Activated CD4-positive, alpha-beta memory T cell treated with anti-CD3 and anti-CD28 coated beads, Interleukin-2, amount 10 ng/mL, durations not matched to agents 7 days and 5 days (primary cell): ENCODE measurements at regions not wholly inside any gene's neighbourhood (a gene's known extent, or its start where the extent isn't known, plus 50 kb on each side); places are given as distances from the start of the nearest gene placed in this dataset.

Experiments used
- CTCF ChIA-PET: fragments of 350-600 bp; sonication (Branson Sonifier 250); formaldehyde crosslinking; loops from one replicate; lab custom pipeline; 2021; ENCODE audit warnings: antibody characterized with exemption, inconsistent platforms; lab: Charles Lee
- POLR2A ChIA-PET: fragments of 350-600 bp; sonication (Branson Sonifier 250); formaldehyde crosslinking; loops from one replicate; lab custom pipeline; 2021; ENCODE audit warnings: antibody characterized with exemption; lab: Charles Lee
- DNase-seq: peaks from one replicate; pipeline ENCODE4 v3.0.0-alpha.2; 2020
- H3K27ac Mint-ChIP-seq: one replicate; pipeline ENCODE4 v1.8.0; 2021; ENCODE audit warnings: mild to moderate bottlenecking, mixed read lengths
- H3K27me3 Mint-ChIP-seq: one replicate; pipeline ENCODE4 v1.8.0; 2021; ENCODE audit warnings: mixed read lengths
- H3K36me3 Mint-ChIP-seq: one replicate; pipeline ENCODE4 v1.8.0; 2021; ENCODE audit warnings: low read depth, mixed read lengths
- H3K4me1 Mint-ChIP-seq: one replicate; pipeline ENCODE4 v1.8.0; 2021; ENCODE audit warnings: mixed read lengths
- H3K4me3 Mint-ChIP-seq: one replicate; pipeline ENCODE4 v1.8.0; 2021; ENCODE audit warnings: mild to moderate bottlenecking, mixed read lengths
- H3K9me3 Mint-ChIP-seq: one replicate; pipeline ENCODE4 v1.8.0; 2021; ENCODE audit warnings: mixed read lengths

GRCh38 chr19:31427857-31428256, 78.6 kb upstream of the TSHZ3 start:
- H3K4me1 Mint-ChIP-seq: no peaks in the 10 kb centered on the region
- POLR2A ChIA-PET: no interaction called here
- no peaks in the 10 kb centered on the region for H3K27me3 Mint-ChIP-seq
- CTCF ChIA-PET: no interaction called here
- no peaks in the 10 kb centered on the region for H3K9me3 Mint-ChIP-seq
- H3K36me3 Mint-ChIP-seq: no peaks in the 10 kb centered on the region
- H3K4me3 Mint-ChIP-seq: no peak overlapping the region
- H3K27ac Mint-ChIP-seq: no peak overlapping the region
- DNase-seq: no peak

- ChIA-PET POLR2A (no interaction called here), CTCF (no interaction called here)
- Mint-ChIP-seq H3K36me3 (no peaks in the 10 kb centered on the region), H3K9me3 (peaks cover 3% of the 10 kb centered on the region), H3K4me1 (no peaks in the 10 kb centered on the region), H3K27me3 (no peaks in the 10 kb centered on the region), H3K27ac (no peak overlapping the region), H3K4me3 (no peak overlapping the region)
- no peak for DNase-seq
Measured at GRCh38 chr19:31430381-31430780, 81.1 kb upstream of the TSHZ3 start.

- ChIA-PET POLR2A (no interaction called here), CTCF (no interaction called here)
- H3K27ac Mint-ChIP-seq: no peak overlapping the region
- H3K36me3 Mint-ChIP-seq: no peaks in the 10 kb centered on the region
- H3K9me3 Mint-ChIP-seq: peaks cover 7% of the 10 kb centered on the region
- no peak overlapping the region for H3K4me3 Mint-ChIP-seq
- H3K27me3 Mint-ChIP-seq: no peaks in the 10 kb centered on the region
- no peak for DNase-seq
- H3K4me1 Mint-ChIP-seq: no peaks in the 10 kb centered on the region
Measured at GRCh38 chr19:31432201-31432810, 83.1 kb upstream of the TSHZ3 start.

- H3K36me3 Mint-ChIP-seq: no peaks in the 10 kb centered on the region
- CTCF ChIA-PET: no interaction called here
- peaks cover 7% of the 10 kb centered on the region for H3K9me3 Mint-ChIP-seq
- no peaks in the 10 kb centered on the region for H3K4me1 Mint-ChIP-seq
- POLR2A ChIA-PET: no interaction called here
- no peak overlapping the region for H3K4me3 Mint-ChIP-seq
- no peak overlapping the region for H3K27ac Mint-ChIP-seq
- no peak for DNase-seq
- H3K27me3 Mint-ChIP-seq: no peaks in the 10 kb centered on the region
Measured at GRCh38 chr19:31436121-31436776, 87.0 kb upstream of the TSHZ3 start.

GRCh38 chr19:31438401-31439269, 89.4 kb upstream of the TSHZ3 start:
- H3K4me3 Mint-ChIP-seq: no peak overlapping the region
- H3K4me1 Mint-ChIP-seq: no peaks in the 10 kb centered on the region
- H3K27me3 Mint-ChIP-seq: no peaks in the 10 kb centered on the region
- CTCF ChIA-PET: no interaction called here
- H3K9me3 Mint-ChIP-seq: peaks cover 7% of the 10 kb centered on the region
- no peak overlapping the region for H3K27ac Mint-ChIP-seq
- no peaks in the 10 kb centered on the region for H3K36me3 Mint-ChIP-seq
- POLR2A ChIA-PET: no interaction called here
- DNase-seq: no peak

GRCh38 chr19:31439270-31439573, 90.0 kb upstream of the TSHZ3 start:
- CTCF ChIA-PET: no interaction called here
- Mint-ChIP-seq H3K9me3 (peaks cover 7% of the 10 kb centered on the region), H3K27ac (no peak overlapping the region), H3K4me3 (no peak overlapping the region), H3K36me3 (no peaks in the 10 kb centered on the region), H3K4me1 (no peaks in the 10 kb centered on the region), H3K27me3 (no peaks in the 10 kb centered on the region)
- POLR2A ChIA-PET: no interaction called here
- no peak for DNase-seq

- Mint-ChIP-seq H3K27me3 (no peaks in the 10 kb centered on the region), H3K4me3 (no peak overlapping the region), H3K27ac (no peak overlapping the region), H3K36me3 (no peaks in the 10 kb centered on the region), H3K4me1 (no peaks in the 10 kb centered on the region), H3K9me3 (no peaks in the 10 kb centered on the region)
- ChIA-PET CTCF (no interaction called here), POLR2A (no interaction called here)
- no peak for DNase-seq
Measured at GRCh38 chr19:31444931-31445330, 95.7 kb upstream of the TSHZ3 start.

- H3K36me3 Mint-ChIP-seq: no peaks in the 10 kb centered on the region
- H3K9me3 Mint-ChIP-seq: no peaks in the 10 kb centered on the region
- ChIA-PET CTCF (no interaction called here), POLR2A (no interaction called here)
- H3K27ac Mint-ChIP-seq: no peak overlapping the region
- H3K4me1 Mint-ChIP-seq: no peaks in the 10 kb centered on the region
- no peak for DNase-seq
- no peak overlapping the region for H3K4me3 Mint-ChIP-seq
- no peaks in the 10 kb centered on the region for H3K27me3 Mint-ChIP-seq
Measured at GRCh38 chr19:31445406-31445805, 96.2 kb upstream of the TSHZ3 start.

- Mint-ChIP-seq H3K27ac (no peak overlapping the region), H3K4me1 (no peaks in the 10 kb centered on the region), H3K9me3 (no peaks in the 10 kb centered on the region), H3K4me3 (no peak overlapping the region), H3K27me3 (no peaks in the 10 kb centered on the region), H3K36me3 (no peaks in the 10 kb centered on the region)
- ChIA-PET POLR2A (no interaction called here), CTCF (no interaction called here)
- no peak for DNase-seq
Measured at GRCh38 chr19:31448221-31448657, 99.0 kb upstream of the TSHZ3 start.

GRCh38 chr19:31449379-31449778, 100.1 kb upstream of the TSHZ3 start:
- CTCF ChIA-PET: no interaction called here
- Mint-ChIP-seq H3K27ac (no peak overlapping the region), H3K27me3 (no peaks in the 10 kb centered on the region), H3K4me1 (no peaks in the 10 kb centered on the region), H3K36me3 (no peaks in the 10 kb centered on the region), H3K4me3 (no peak overlapping the region), H3K9me3 (no peaks in the 10 kb centered on the region)
- POLR2A ChIA-PET: no interaction called here
- DNase-seq: no peak

GRCh38 chr19:31450696-31451095, 101.5 kb upstream of the TSHZ3 start:
- no peak for DNase-seq
- Mint-ChIP-seq H3K36me3 (no peaks in the 10 kb centered on the region), H3K4me1 (no peaks in the 10 kb centered on the region), H3K4me3 (no peak overlapping the region), H3K27me3 (no peaks in the 10 kb centered on the region), H3K27ac (no peak overlapping the region), H3K9me3 (no peaks in the 10 kb centered on the region)
- ChIA-PET POLR2A (no interaction called here), CTCF (no interaction called here)

- no peak overlapping the region for H3K27ac Mint-ChIP-seq
- H3K4me3 Mint-ChIP-seq: no peak overlapping the region
- no peak for DNase-seq
- no peaks in the 10 kb centered on the region for H3K36me3 Mint-ChIP-seq
- no peaks in the 10 kb centered on the region for H3K9me3 Mint-ChIP-seq
- no peaks in the 10 kb centered on the region for H3K4me1 Mint-ChIP-seq
- CTCF ChIA-PET: no interaction called here
- no peaks in the 10 kb centered on the region for H3K27me3 Mint-ChIP-seq
- POLR2A ChIA-PET: no interaction called here
Measured at GRCh38 chr19:31451686-31452330, 102.6 kb upstream of the TSHZ3 start.

- Mint-ChIP-seq H3K27me3 (no peaks in the 10 kb centered on the region), H3K4me3 (no peak overlapping the region), H3K9me3 (no peaks in the 10 kb centered on the region), H3K4me1 (no peaks in the 10 kb centered on the region), H3K27ac (no peak overlapping the region), H3K36me3 (no peaks in the 10 kb centered on the region)
- DNase-seq: no peak
- ChIA-PET CTCF (no interaction called here), POLR2A (no interaction called here)
Measured at GRCh38 chr19:31459430-31459829, 110.2 kb upstream of the TSHZ3 start.
